Suprapubic skin (tissue), 4 donors: ENCODE measurements at regions not wholly inside any gene's neighbourhood (a gene's known extent, or its start where the extent isn't known, plus 50 kb on each side); places are given as distances from the start of the nearest gene placed in this dataset.

ENCODE experiments used
- EP300 ChIP-seq: sonication (generic); formaldehyde crosslinking; IDR thresholded peaks from one replicate; pipeline ENCODE4 v1.6.1; 2017; ENCODE audit warnings: antibody characterized with exemption
- POLR2AphosphoS5 ChIP-seq, 3 donors: sonication (generic); formaldehyde crosslinking; IDR thresholded peaks; one replicate each; pipeline ENCODE4 v1.6.1; 2017; ENCODE audit warnings: antibody characterized with exemption in 3 of 3
- TF ChIP-seq, protein P1 (sequence below), 2 donors: fragments of 200-600 bp in 1 of 2; fragments of 450-650 bp in 1 of 2; sonication (generic) in 1 of 2; IDR thresholded peaks; one replicate each; pipeline ENCODE4 v1.5.1; 2016 to 2019; ENCODE audit warnings: antibody characterized with exemption in 2 of 2, mild to moderate bottlenecking in 1 of 2, moderate library complexity in 1 of 2

DNA sequence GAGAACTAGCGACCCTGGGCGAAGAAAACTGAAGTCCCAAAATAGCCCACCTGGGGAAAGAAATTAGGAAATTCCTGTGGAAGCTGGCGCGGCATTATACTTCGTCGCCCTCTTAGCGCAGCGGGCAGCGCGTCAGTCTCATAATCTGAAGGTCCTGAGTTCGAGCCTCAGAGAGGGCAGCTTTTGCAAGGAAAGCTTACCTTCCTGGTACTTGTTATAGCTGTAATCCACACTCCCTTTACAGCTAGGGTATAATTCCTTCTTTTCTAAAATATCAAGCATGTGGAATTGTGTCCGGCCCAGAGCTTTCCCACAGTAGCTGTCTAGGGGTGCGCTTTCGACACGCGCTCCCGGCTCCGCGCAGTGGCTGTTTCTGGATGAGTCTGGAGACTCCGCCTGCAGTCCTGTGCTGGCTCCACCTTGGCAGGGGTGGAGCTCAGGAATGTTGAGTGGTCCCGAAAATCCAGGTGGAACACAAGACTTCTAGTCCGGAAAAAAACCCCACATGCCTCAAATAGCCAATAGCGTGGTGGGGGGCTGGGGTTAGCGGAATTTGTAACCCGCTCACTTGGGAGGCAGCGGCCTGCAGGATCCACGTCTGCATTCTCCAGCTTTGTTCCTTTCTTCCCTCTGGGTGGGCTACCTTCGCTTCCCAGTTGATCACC lies 83.7 kb upstream of the ZNF322 start:
- no peak for TF ChIP-seq POLR2AphosphoS5 (IDR thresholded peaks at IDR 0.05)
- TF ChIP-seq, protein P1, sequence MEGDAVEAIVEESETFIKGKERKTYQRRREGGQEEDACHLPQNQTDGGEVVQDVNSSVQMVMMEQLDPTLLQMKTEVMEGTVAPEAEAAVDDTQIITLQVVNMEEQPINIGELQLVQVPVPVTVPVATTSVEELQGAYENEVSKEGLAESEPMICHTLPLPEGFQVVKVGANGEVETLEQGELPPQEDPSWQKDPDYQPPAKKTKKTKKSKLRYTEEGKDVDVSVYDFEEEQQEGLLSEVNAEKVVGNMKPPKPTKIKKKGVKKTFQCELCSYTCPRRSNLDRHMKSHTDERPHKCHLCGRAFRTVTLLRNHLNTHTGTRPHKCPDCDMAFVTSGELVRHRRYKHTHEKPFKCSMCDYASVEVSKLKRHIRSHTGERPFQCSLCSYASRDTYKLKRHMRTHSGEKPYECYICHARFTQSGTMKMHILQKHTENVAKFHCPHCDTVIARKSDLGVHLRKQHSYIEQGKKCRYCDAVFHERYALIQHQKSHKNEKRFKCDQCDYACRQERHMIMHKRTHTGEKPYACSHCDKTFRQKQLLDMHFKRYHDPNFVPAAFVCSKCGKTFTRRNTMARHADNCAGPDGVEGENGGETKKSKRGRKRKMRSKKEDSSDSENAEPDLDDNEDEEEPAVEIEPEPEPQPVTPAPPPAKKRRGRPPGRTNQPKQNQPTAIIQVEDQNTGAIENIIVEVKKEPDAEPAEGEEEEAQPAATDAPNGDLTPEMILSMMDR (IDR thresholded peaks at IDR 0.05) = no peak
- no peak for TF ChIP-seq EP300
